ENCODE measurements at regions not wholly inside any gene's neighbourhood (a gene's known extent, or its start where the extent isn't known, plus 50 kb on each side); places are given as distances from the start of the nearest gene placed in this dataset.
A peak's percentile ranks its signal among the peaks of the same experiment; 100 is the strongest.

DNA sequence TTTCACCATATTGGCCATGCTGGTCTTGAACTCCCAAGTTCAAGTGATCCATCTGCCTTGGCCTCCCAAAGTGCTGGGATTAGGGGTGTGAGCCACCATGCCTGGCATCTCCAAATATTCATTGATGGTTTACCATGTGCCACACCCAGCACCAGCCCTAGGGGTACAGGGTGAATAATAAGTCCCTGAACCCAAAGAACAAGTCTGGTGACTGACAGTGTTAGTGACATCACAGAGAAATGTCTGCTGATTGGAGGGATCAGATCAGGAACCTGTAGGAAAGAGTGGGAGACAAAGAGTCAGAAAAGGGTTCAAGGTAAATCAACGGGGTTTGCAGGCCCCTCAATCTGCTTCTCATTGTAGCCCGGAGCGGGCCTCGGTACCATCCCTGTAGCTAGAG lies 118.4 kb upstream of the NABP1 start:
- no peak for DNase-seq (ENCODE audit: low read depth)

- no peak for DNase-seq (ENCODE audit: low read depth)
Measured at GRCh38 chr2:191560411-191560980, 117.4 kb upstream of the NABP1 start.

DNA sequence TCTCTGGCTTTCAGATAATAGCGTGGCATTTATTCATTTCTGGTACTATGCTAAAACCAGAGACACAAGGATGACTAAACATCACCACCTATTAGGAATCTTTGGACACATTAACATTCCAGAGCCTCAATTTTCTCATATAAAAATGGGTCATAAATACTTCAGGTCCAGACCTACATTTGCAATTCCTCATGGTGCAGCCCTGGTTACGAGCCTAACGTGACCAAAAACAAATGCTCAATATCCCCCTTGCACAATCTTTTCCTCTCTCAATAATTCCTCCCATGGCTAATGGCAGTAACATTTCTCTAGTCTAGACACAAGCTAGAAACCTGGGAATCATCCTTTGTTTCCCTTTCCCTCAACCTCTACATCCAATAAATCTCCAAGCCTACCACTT lies 112.8 kb upstream of the NABP1 start:
- no peak for DNase-seq (ENCODE audit: low read depth)

DNA sequence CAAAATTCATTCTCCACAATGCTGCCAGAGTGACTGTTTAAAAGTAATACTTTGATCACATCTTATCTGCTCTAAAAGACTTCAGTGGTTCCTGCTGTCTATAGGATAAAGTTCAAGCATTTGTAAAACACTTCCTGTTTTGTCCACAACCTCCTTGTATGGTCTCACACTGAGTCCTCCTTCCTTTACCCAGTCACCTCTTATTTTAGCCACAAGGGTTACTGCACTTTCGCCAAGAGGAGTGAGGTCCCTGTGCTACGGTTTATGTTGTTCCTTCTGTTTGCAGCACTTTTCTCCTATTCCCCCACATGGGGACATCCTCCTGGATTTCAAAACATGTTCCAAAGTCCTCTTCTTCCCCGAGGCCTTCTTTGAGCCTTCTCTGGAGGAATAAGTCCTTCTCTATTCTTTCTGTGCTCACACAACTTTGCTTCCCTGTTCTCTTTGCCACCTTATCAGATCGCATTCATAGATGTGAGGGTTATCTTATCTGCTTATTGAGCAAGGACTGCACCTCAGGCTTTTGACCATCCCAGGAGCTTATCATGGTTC lies 112.2 kb upstream of the NABP1 start:
- DNase-seq (ENCODE audit: low read depth): no peak

DNA sequence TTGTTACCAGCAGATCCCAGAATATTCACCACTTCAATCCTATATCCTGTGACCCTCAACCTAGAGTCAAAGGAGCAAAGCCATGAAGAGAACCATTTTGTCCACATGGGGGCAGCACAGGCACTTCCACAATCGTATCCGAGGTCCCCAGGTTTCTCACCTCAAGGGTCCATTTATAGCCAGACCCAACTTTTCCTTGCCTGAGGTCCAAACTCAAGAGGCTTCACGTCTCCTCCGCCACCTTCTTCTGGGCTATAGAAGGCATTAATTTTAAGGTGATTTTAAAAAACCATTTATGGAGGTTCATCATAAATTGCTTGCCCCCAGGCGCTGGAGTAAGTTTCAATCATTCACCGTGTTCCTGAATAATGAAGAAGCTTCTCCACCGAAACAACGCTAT lies 111.6 kb upstream of the NABP1 start:
- DNase-seq (ENCODE audit: low read depth): peak; percentile 66

DNA sequence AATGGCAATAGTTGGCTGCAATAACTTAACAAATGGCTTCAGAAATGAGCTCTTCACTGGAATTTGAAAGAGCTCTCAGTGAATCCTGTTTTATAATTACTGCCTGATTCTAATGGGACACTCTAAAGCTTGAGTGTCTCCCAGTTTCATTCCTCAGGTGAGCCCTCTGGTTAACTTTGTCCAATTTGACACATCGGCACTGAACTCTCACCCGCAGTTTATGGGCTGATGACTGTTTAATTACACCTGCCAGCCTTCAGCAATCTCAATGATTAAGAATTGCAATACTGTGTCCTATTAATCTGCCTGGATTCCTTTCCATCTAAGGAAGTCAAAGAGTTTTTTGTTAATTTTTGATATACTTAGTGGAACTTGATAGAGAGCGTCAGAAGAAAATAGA lies 110.7 kb upstream of the NABP1 start:
- DNase-seq (ENCODE audit: low read depth): no peak

DNA sequence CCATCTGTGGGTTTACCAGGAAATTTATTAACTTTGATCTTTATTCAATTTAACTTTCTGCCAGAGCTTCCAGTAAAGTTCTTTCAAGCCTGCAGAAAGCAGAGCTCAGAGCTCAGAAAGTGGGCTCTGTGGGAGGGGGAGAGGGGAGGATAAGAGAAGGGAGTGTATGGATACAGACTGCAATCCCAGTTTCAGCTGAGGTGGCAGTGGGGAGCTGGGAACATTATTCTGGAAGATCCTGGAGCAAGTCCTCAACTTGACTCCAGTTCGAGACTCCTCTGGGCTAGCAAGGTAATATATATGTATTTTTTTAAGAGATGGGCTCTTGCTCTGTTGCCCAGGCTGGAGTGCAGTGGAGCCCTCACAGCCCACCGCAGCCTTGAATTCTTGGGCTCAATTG lies 108.9 kb upstream of the NABP1 start:
- DNase-seq (ENCODE audit: low read depth): no peak

DNA sequence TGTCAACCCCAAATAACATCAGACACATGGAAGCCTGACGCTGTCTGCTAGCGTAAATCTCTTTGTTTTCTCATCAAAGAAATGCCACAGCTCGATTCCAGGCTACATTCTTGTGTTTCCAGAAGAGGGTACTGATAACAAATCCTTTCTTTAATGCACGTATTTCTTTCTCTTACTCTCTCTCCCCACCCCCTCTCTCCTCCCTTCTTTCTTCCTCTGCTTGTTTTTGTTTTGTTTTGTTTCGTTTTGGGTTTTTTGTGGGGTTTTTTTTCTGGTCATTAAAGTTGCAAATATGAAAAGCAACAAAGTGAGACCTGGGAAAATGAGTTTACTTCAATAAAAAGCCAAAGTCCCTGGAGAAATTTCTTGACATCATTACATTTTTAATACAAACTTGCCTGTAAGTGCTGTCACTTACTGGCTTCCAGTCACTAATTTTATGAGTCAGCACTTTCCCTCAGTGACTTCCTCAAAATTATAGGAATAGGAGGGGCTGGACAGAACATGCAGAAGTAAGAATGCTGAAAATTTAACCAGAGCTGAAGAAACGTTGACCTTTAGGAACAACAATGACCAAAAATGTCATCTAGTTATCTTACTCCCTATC lies 106.7 kb upstream of the NABP1 start:
- peak; percentile 81 for DNase-seq (ENCODE audit: low read depth)

GRCh38 chr2:191572319-191572718 lies 105.6 kb upstream of the NABP1 start:
- no peak for DNase-seq (ENCODE audit: low read depth)

DNA sequence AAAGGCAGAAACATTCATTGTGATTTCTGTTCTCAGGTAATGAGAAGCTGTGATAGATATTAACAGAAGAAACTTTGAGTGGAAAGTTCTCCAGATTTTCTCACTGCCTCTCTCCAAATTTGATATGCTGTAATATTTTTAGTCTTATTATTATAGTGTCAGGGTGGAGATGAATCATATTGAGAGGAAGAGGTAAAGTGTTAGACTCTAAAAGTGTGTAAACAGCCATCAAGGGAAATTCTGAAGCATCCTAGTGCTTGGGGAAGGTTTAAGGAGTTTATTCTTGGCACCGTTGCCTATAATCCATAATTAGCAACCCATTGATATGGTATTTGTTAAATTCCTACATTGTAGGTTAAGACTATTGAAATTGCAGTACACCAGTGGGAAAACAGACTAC lies 104.7 kb upstream of the NABP1 start:
- DNase-seq (ENCODE audit: low read depth): no peak

GRCh38 chr2:191574232-191574631 lies 103.7 kb upstream of the NABP1 start:
- DNase-seq (ENCODE audit: low read depth): no peak

- DNase-seq (ENCODE audit: low read depth): no peak
Measured at GRCh38 chr2:191577605-191578004, 100.3 kb upstream of the NABP1 start.

GRCh38 chr2:191578031-191578430 lies 99.9 kb upstream of the NABP1 start:
- DNase-seq (ENCODE audit: low read depth): no peak

GRCh38 chr2:191580581-191580980 lies 97.4 kb upstream of the NABP1 start:
- peak; percentile 32 for DNase-seq (ENCODE audit: low read depth)

GRCh38 chr2:191581003-191581402 lies 96.9 kb upstream of the NABP1 start:
- DNase-seq (ENCODE audit: low read depth): no peak

DNA sequence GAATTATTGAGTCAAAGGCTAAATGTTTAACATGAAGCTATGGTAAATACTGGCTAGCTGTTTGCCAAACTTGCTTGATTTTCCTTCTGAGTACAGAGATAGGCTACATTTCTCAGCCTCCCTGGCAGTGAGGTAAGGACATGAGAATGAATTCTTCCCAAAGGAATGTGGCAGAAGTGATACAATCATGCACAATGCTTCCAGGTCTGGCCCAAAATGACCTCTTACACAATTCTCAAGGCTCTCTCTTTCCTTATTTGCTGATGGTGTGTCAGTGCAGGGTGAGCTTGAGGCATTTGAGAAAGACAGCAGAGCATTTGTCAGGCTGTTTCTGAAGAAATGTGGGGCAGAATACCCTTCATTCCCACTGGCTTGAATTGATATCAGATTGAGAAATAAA lies 95.6 kb upstream of the NABP1 start:
- DNase-seq (ENCODE audit: low read depth): peak; percentile 82

- no peak for DNase-seq (ENCODE audit: low read depth)
Measured at GRCh38 chr2:191591025-191591424, 86.9 kb upstream of the NABP1 start.

DNA sequence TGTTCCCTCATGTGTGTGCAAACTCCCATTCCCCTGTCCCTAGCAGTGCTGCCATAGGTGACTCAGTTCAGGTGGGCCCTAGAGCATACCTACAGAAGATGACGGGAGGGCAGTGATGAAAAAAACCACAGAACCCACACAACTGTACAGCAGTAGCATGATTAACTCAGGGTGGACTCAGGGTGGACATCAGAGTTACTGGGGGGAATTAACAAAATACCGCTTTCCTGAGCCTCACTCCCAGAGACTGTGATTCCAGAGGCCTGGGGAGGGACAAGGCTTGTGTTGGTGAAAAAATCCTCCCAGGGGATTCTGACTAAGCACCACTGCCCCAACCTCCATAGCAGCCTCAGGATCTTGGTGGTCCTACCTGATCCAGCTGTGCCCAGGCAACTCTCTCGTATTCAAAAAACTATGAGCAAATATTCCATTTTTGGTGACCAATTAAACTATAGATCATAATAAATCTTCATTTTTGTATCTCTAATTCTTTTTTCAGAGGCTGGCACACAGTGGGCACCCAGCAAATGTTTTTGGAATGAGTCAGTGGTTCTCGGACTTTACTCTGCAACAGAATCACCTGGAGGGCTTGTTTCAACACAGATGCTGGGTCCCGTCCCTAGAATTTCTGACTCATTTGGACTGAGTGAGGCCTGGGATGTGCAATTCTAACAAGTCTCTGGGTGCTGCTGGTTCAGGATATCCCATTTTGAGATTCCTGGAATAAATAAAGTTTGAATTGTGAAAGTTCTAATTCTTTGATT lies 84.1 kb upstream of the NABP1 start:
- DNase-seq (ENCODE audit: low read depth): peak; percentile 93

DNA sequence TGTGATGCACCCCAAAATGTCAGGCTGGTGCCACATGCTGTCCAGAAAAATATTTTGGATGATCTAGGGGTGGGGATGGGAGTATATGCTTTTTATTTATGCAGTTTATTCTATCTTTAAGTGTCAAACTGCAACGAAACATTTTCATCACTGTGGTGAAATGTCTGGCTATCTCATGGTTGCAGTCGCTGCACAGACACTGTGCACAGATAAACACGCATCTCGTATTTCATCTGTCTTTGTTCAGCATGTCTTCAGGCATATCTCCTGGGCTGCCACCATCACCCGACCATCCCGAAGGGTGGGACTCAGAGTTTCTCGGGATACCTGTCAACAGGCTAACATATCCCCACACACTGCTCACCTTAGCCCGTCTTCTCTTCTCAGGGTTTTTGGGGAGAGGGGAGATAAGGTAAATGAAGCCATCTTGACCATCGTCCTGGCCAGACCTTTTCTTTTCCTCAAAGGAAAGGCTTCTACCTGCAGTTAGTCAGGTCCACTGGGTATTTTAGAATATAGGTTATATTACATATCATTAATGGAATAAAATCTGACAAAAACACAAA lies 80.7 kb upstream of the NABP1 start:
- no peak for DNase-seq (ENCODE audit: low read depth)

- DNase-seq (ENCODE audit: low read depth): no peak
Measured at GRCh38 chr2:191598296-191598695, 79.6 kb upstream of the NABP1 start.

GRCh38 chr2:191601060-191601459 lies 76.9 kb upstream of the NABP1 start:
- peak; percentile 11 for DNase-seq (ENCODE audit: low read depth)

- no peak for DNase-seq (ENCODE audit: low read depth)
Measured at GRCh38 chr2:191604154-191604553, 73.8 kb upstream of the NABP1 start.

DNA sequence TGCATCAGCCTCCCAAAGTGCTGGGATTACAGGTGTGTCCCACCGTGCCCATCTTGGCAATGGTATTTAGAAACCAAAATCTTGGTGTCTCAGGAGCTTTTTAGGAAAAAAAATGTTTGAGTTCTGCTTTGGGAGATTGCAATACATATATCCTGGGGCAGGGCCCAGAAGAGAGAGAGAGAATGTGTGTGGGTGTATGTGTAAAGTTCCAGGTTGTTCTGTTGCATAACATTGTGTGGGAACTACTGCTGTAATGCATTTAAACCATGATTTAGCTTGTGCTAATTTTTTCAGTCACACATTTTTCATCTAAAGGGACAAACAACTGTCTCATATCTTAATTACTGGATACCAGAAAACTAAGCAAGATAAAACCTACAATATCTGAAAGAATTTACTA lies 70.8 kb upstream of the NABP1 start:
- DNase-seq (ENCODE audit: low read depth): no peak
